CD14-positive monocyte (primary cell): ENCODE measurements at regions not wholly inside any gene's neighbourhood (a gene's known extent, or its start where the extent isn't known, plus 50 kb on each side); places are given as distances from the start of the nearest gene placed in this dataset.

Experiments used
- DNase-seq, 3 donors: peaks; one replicate each; pipeline ENCODE4 v3.0.0-alpha.2; 2011 to 2022
- H2AFZ ChIP-seq: 2 replicates; pipeline ENCODE4 v1.6.0; 2012; ENCODE audit warnings: mild to moderate bottlenecking, low read depth, low read length, inconsistent platforms; ENCODE audit not compliant: insufficient read depth, poor library complexity, severe bottlenecking
- H3K27ac ChIP-seq, 2 donors: 1 replicate in 1 of 2; 2 replicates in 1 of 2; pipeline ENCODE4 v1.5.1; 2012 to 2013; ENCODE audit warnings: low read length in 2 of 2, control low read depth in 1 of 2, inconsistent platforms in 1 of 2, low read depth in 1 of 2, mild to moderate bottlenecking in 1 of 2
- H3K27me3 ChIP-seq, 2 donors: one replicate each; pipeline versions ENCODE4 v1.6.0 to v1.6.1; 2011 to 2013; ENCODE audit warnings: low read length in 2 of 2; ENCODE audit not compliant: control insufficient read depth in 2 of 2, insufficient read depth in 2 of 2
- H3K36me3 ChIP-seq, 2 donors: replicated peaks in 1 of 2; 1 replicate in 1 of 2; 2 replicates in 1 of 2; pipeline versions ENCODE4 v1.5.1 to v1.6.1; 2012 to 2013; ENCODE audit warnings: low read length in 2 of 2, control low read depth in 1 of 2, inconsistent platforms in 1 of 2, mild to moderate bottlenecking in 1 of 2; ENCODE audit not compliant: insufficient read depth in 2 of 2, control insufficient read depth in 1 of 2
- H3K4me1 ChIP-seq, 2 donors: 1 replicate in 1 of 2; 2 replicates in 1 of 2; pipeline versions ENCODE4 v1.5.1 to v1.6.1; 2012 to 2013; ENCODE audit warnings: low read length in 2 of 2, control low read depth in 1 of 2, inconsistent platforms in 1 of 2, mild to moderate bottlenecking in 1 of 2, moderate library complexity in 1 of 2; ENCODE audit not compliant: insufficient read depth in 2 of 2, control insufficient read depth in 1 of 2
- H3K4me2 ChIP-seq: replicated peaks from 2 replicates; pipeline ENCODE3; 2012; ENCODE audit warnings: low read length, moderate library complexity, mild to moderate bottlenecking; ENCODE audit not compliant: poor library complexity, severe bottlenecking; ENCODE audit errors: extremely low read depth
- H3K4me3 ChIP-seq, 3 experiments: fragments of 200-600 bp in 1 of 3; sonication (generic) in 1 of 3; replicated peaks in 1 of 3; 1 replicate in 2 of 3; 2 replicates in 1 of 3; pipeline ENCODE4 v1.5.1; 2011 to 2013; ENCODE audit warnings: low read length in 3 of 3, mild to moderate bottlenecking in 3 of 3, control low read depth in 2 of 3, low read depth in 2 of 3, inconsistent platforms in 1 of 3, moderate library complexity in 1 of 3
- H3K79me2 ChIP-seq: 2 replicates; pipeline ENCODE4 v1.6.0; 2012; ENCODE audit warnings: mild to moderate bottlenecking, control low read depth, inconsistent platforms, low read length, moderate library complexity; ENCODE audit not compliant: insufficient read depth
- H3K9ac ChIP-seq: 2 replicates; pipeline ENCODE4 v1.6.0; 2017; ENCODE audit warnings: low read length, mild to moderate bottlenecking; ENCODE audit not compliant: insufficient read depth, poor library complexity, severe bottlenecking
- H3K9me3 ChIP-seq, 2 donors: replicated peaks in 1 of 2; 1 replicate in 1 of 2; 2 replicates in 1 of 2; pipeline versions ENCODE4 v1.5.1 to v1.6.1; 2012 to 2013; ENCODE audit warnings: low read length in 2 of 2, control low read depth in 1 of 2; ENCODE audit not compliant: control insufficient read depth in 1 of 2, insufficient read depth in 1 of 2
- H4K20me1 ChIP-seq: 2 replicates; pipeline ENCODE4 v1.6.0; 2012; ENCODE audit warnings: mild to moderate bottlenecking, low read length, control low read depth, moderate library complexity; ENCODE audit not compliant: insufficient read depth
- H3K27ac Mint-ChIP-seq, 7 donors: one replicate each; pipeline ENCODE4 v1.8.0; 2020; ENCODE audit warnings: mild to moderate bottlenecking in 7 of 7, mixed read lengths in 7 of 7, moderate library complexity in 6 of 7, inconsistent platforms in 2 of 7
- H3K27me3 Mint-ChIP-seq, 3 donors: one replicate each; pipeline ENCODE4 v1.8.0; 2021 to 2022; ENCODE audit warnings: low read depth in 3 of 3, mild to moderate bottlenecking in 3 of 3, mixed read lengths in 3 of 3, moderate library complexity in 3 of 3, inconsistent platforms in 1 of 3
- H3K36me3 Mint-ChIP-seq, 2 donors: one replicate each; pipeline ENCODE4 v1.8.0; 2020; ENCODE audit warnings: mixed read lengths in 2 of 2, inconsistent platforms in 1 of 2, mild to moderate bottlenecking in 1 of 2
- H3K4me1 Mint-ChIP-seq: one replicate; pipeline ENCODE4 v1.8.0; 2020; ENCODE audit warnings: mild to moderate bottlenecking, mixed read lengths
- H3K4me3 Mint-ChIP-seq, 2 donors: one replicate each; pipeline ENCODE4 v1.8.0; 2020; ENCODE audit warnings: mild to moderate bottlenecking in 2 of 2, mixed read lengths in 2 of 2, moderate library complexity in 1 of 2
- H3K9me3 Mint-ChIP-seq, 7 donors: one replicate each; pipeline ENCODE4 v1.8.0; 2020 to 2022; ENCODE audit warnings: mixed read lengths in 7 of 7, mild to moderate bottlenecking in 6 of 7, moderate library complexity in 6 of 7, inconsistent platforms in 2 of 7
- CTCF ChIP-seq: fragments of 200-600 bp; IDR thresholded peaks from one replicate; pipeline ENCODE4 v1.8.0; 2022; ENCODE audit warnings: antibody characterized with exemption, mild to moderate bottlenecking
- WGBS: methylation state at CpG from one replicate; pipeline ENCODE4 v1.1.5; 2013; ENCODE audit warnings: missing lambda C conversion rate; ENCODE audit not compliant: insufficient coverage; 5-methylcytosine and 5-hydroxymethylcytosine counted together
- intact Hi-C, 2 donors: fragments of 100-400 bp; cut with micrococcal nuclease; formaldehyde crosslinking; loops; one replicate each; pipeline versions ENCODE4 v1.15.0 to v1.15.1; 2023

DNA sequence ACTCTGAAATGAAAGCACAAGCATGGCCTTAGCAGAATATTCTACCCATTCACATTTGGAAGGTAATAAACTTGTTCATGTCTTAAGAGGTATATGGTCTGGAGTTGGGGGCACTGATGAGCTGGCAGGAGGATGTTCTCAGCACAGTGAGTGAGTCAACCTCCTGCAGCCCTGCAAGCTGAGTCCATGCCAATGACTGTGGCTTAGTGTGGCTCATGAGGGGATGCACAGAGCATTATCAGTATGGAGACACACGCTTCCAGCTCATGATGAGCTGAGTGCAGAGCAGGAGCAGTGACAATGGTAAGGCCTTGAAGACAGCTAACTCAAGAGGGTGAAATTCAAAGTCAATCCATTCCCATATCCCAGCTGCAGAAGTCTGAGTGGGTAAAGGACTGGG, 102.3 kb downstream of the TNFSF18 start:
- Histone ChIP-seq H3K9ac (no peak overlapping the region), H3K4me3 (no peak overlapping the region), H3K4me2 (no peak overlapping the region), H3K79me2 (no peaks in the 10 kb centered on the region), H3K9me3 (no peaks in the 10 kb centered on the region), H3K27me3 (no peaks in the 10 kb centered on the region), H3K36me3 (no peaks in the 10 kb centered on the region), H3K4me1 (no peaks in the 10 kb centered on the region), H4K20me1 (no peaks in the 10 kb centered on the region), H3K27ac (no peak overlapping the region), H2AFZ (no peak overlapping the region)
- Mint-ChIP-seq H3K27ac (no peak overlapping the region), H3K4me1 (peaks cover 4% of the 10 kb centered on the region), H3K36me3 (no peaks in the 10 kb centered on the region), H3K27me3 (peaks cover 0 to 2% (median 0%) of the 10 kb centered on the region in 3 donors), H3K4me3 (no peak overlapping the region), H3K9me3 (peaks cover 0 to under 1% (median 0%) of the 10 kb centered on the region in 7 donors)
- TF ChIP-seq CTCF, result no peak
- intact Hi-C loops, result loop anchor here in 1 of 2 donors (10.0 kb wide), 1 partner anchor 124 kb away; no protein-coding TSS in a partner anchor
- peak in 1 of 3 donors; percentile 46 for DNase-seq
- WGBS, result 100% methylated on average over 1 of the region's 1 CpG

DNA sequence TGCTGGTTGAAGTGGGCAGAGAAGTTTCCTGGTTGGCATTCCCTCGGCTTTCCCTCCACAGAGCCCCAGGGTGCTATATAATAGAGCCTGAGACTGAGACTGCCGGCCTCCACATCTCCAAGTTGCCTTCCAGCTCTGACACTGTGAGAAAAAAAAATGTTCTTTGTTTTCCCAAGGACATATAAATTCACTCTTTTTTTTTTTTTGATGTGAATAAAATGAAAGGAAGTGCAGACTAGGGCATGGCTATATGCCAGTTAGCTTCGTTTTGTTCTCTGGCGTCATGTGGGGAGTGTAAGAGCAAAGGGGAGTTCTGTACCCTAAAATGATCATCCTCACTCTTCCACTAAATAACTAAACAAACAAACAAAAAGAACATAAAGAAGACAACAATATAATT, 101.6 kb downstream of the TNFSF18 start:
- Histone ChIP-seq H3K27ac (no peak overlapping the region), H3K4me2 (no peak overlapping the region), H4K20me1 (no peaks in the 10 kb centered on the region), H2AFZ (no peak overlapping the region), H3K79me2 (no peaks in the 10 kb centered on the region), H3K4me3 (no peak overlapping the region), H3K4me1 (no peaks in the 10 kb centered on the region), H3K36me3 (no peaks in the 10 kb centered on the region), H3K27me3 (no peaks in the 10 kb centered on the region), H3K9ac (no peak overlapping the region), H3K9me3 (no peaks in the 10 kb centered on the region)
- Mint-ChIP-seq H3K36me3 (no peaks in the 10 kb centered on the region), H3K9me3 (no peaks in the 10 kb centered on the region), H3K4me3 (no peak overlapping the region), H3K27ac (peak overlapping the region in 1 of 7 donors; percentile 62), H3K4me1 (peaks cover 4% of the 10 kb centered on the region), H3K27me3 (peaks cover 0 to 2% (median 0%) of the 10 kb centered on the region in 3 donors)
- no peak for DNase-seq
- intact Hi-C loops, result loop anchor here in 1 of 2 donors (10.0 kb wide), 1 partner anchor 124 kb away; no protein-coding TSS in a partner anchor
- no CpG with 5 or more reads among the region's 4 CpGs for whole genome bisulfite sequencing
- no peak for TF ChIP-seq CTCF
